CD4-positive, alpha-beta memory T cell (primary cell): ENCODE measurements at regions not wholly inside any gene's neighbourhood (a gene's known extent, or its start where the extent isn't known, plus 50 kb on each side); places are given as distances from the start of the nearest gene placed in this dataset.

ENCODE experiments used
- CTCF ChIA-PET: fragments of 350-600 bp; sonication (Branson Sonifier 250); formaldehyde crosslinking; loops from one replicate; lab custom pipeline; 2021; ENCODE audit warnings: inconsistent platforms; ENCODE audit not compliant: partially characterized antibody; lab: Charles Lee
- POLR2A ChIA-PET: fragments of 350-600 bp; sonication (Branson Sonifier 250); formaldehyde crosslinking; loops from one replicate; lab custom pipeline; 2021; ENCODE audit not compliant: partially characterized antibody; lab: Charles Lee
- DNase-seq, 5 donors: peaks; one replicate each; pipeline versions ENCODE4 v3.0.0 to v3.0.0-alpha.2; 2020 to 2022; ENCODE audit warnings: mixed read lengths in 1 of 5
- H3K27ac ChIP-seq: one replicate; pipeline ENCODE4 v1.7.0; 2013; ENCODE audit warnings: low read depth, low read length
- H3K27me3 ChIP-seq: 2 replicates; pipeline ENCODE4 v1.7.0; 2013; ENCODE audit warnings: mild to moderate bottlenecking, low read length, moderate library complexity; ENCODE audit not compliant: insufficient read depth
- H3K36me3 ChIP-seq: 2 replicates; pipeline ENCODE4 v1.7.0; 2013; ENCODE audit warnings: mild to moderate bottlenecking, low read length, moderate library complexity; ENCODE audit not compliant: insufficient read depth
- H3K4me1 ChIP-seq: 2 replicates; pipeline ENCODE4 v1.7.0; 2013; ENCODE audit warnings: mild to moderate bottlenecking, low read length, moderate library complexity; ENCODE audit not compliant: insufficient read depth
- H3K4me3 ChIP-seq, 2 donors: one replicate each; pipeline ENCODE4 v1.7.0; 2013; ENCODE audit warnings: low read length in 2 of 2, mild to moderate bottlenecking in 1 of 2
- H3K9me3 ChIP-seq, 2 donors: one replicate each; pipeline ENCODE4 v1.7.0; 2013; ENCODE audit warnings: low read length in 2 of 2, control low read depth in 1 of 2; ENCODE audit not compliant: control insufficient read depth in 1 of 2
- H3K27ac Mint-ChIP-seq, 7 donors: one replicate each; pipeline ENCODE4 v1.8.0; 2020 to 2021; ENCODE audit warnings: mixed read lengths in 7 of 7, mild to moderate bottlenecking in 6 of 7, inconsistent platforms in 3 of 7, moderate library complexity in 3 of 7
- H3K27me3 Mint-ChIP-seq, 2 donors: one replicate each; pipeline ENCODE4 v1.8.0; 2020 to 2021; ENCODE audit warnings: mixed read lengths in 2 of 2
- H3K36me3 Mint-ChIP-seq, 2 donors: one replicate each; pipeline ENCODE4 v1.8.0; 2020 to 2021; ENCODE audit warnings: mixed read lengths in 2 of 2, inconsistent platforms in 1 of 2, mild to moderate bottlenecking in 1 of 2
- H3K4me1 Mint-ChIP-seq, 4 donors: one replicate each; pipeline ENCODE4 v1.8.0; 2020 to 2021; ENCODE audit warnings: mixed read lengths in 4 of 4, mild to moderate bottlenecking in 1 of 4
- H3K4me3 Mint-ChIP-seq, 8 donors: one replicate each; pipeline ENCODE4 v1.8.0; 2020 to 2021; ENCODE audit warnings: mixed read lengths in 8 of 8, mild to moderate bottlenecking in 7 of 8, moderate library complexity in 6 of 8, inconsistent platforms in 3 of 8
- H3K9me3 Mint-ChIP-seq, 8 donors: one replicate each; pipeline ENCODE4 v1.8.0; 2020 to 2021; ENCODE audit warnings: mixed read lengths in 8 of 8, mild to moderate bottlenecking in 5 of 8, inconsistent platforms in 3 of 8, moderate library complexity in 1 of 8
- intact Hi-C: fragments of 100-400 bp; cut with micrococcal nuclease; formaldehyde crosslinking; loops from one replicate; pipeline ENCODE4 v1.15.1; 2023

DNA sequence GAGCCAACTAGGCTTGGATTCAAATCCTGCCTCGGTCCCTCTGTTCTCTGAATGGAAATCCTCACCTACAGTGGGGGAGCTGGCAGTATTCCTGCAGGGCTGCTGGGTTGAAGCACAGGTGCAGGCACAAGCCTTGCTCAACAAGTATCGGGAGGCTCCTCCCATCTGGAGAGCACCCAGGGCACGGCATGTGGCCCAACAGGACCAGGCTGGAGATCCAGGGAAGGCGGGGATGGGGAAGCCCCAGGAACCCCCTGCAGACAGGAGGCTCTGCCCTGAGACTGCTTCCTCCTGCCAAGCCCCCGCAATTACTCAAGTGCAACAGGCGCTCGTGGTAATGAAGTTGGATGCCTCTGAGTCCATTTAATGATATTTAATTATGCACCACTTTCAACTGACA, 128.0 kb upstream of the VSTM2B start:
- Histone ChIP-seq H3K4me3 (no peak overlapping the region), H3K36me3 (no peaks in the 10 kb centered on the region), H3K4me1 (no peaks in the 10 kb centered on the region), H3K27ac (no peak overlapping the region), H3K27me3 (no peaks in the 10 kb centered on the region), H3K9me3 (no peaks in the 10 kb centered on the region)
- Mint-ChIP-seq H3K4me3 (no peak overlapping the region), H3K27ac (no peak overlapping the region), H3K27me3 (peaks cover 9 to 11% of the 10 kb centered on the region in 2 donors), H3K36me3 (no peaks in the 10 kb centered on the region), H3K4me1 (peaks cover 0 to 5% (median 0%) of the 10 kb centered on the region in 4 donors), H3K9me3 (peaks cover 0 to 10% (median under 1%) of the 10 kb centered on the region in 8 donors)
- CTCF ChIA-PET, result no interaction called here
- intact Hi-C loops, result no loop called here
- POLR2A ChIA-PET, result no interaction called here
- DNase-seq, result no peak

DNA sequence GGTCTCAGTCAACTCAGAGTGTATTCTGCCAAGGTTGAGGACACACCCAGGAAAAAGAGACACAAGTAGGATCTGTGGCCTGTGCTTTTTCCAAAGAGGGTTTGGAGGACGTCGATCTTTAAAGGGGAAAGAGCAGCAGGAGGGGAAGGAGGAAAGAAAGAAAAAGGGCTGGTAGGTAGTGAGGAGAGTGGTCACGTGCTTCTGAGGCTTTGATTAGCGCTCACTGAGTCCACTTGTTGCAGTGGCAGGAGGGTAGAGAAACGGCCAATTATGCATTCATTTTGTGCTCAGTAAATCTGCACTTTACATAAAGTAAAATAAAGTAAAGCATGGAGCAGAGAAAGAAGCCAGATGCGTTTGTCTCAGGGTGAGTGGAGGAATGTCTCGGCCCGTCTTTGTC, 126.0 kb upstream of the VSTM2B start:
- Mint-ChIP-seq H3K36me3 (no peaks in the 10 kb centered on the region), H3K9me3 (peaks cover 0 to 4% (median 0%) of the 10 kb centered on the region in 8 donors), H3K4me1 (peaks cover 0 to 5% (median 0%) of the 10 kb centered on the region in 4 donors), H3K4me3 (no peak overlapping the region), H3K27ac (no peak overlapping the region), H3K27me3 (peaks cover 12 to 13% of the 10 kb centered on the region in 2 donors)
- no peak overlapping the region for H3K4me3 ChIP-seq
- no peaks in the 10 kb centered on the region for H3K4me1 ChIP-seq
- no peaks in the 10 kb centered on the region for H3K27me3 ChIP-seq
- H3K9me3 ChIP-seq, result no peaks in the 10 kb centered on the region
- intact Hi-C loops, result no loop called here
- H3K36me3 ChIP-seq, result no peaks in the 10 kb centered on the region
- DNase-seq, result no peak
- no peak overlapping the region for H3K27ac ChIP-seq
- ChIA-PET POLR2A (no interaction called here), CTCF (no interaction called here)

DNA sequence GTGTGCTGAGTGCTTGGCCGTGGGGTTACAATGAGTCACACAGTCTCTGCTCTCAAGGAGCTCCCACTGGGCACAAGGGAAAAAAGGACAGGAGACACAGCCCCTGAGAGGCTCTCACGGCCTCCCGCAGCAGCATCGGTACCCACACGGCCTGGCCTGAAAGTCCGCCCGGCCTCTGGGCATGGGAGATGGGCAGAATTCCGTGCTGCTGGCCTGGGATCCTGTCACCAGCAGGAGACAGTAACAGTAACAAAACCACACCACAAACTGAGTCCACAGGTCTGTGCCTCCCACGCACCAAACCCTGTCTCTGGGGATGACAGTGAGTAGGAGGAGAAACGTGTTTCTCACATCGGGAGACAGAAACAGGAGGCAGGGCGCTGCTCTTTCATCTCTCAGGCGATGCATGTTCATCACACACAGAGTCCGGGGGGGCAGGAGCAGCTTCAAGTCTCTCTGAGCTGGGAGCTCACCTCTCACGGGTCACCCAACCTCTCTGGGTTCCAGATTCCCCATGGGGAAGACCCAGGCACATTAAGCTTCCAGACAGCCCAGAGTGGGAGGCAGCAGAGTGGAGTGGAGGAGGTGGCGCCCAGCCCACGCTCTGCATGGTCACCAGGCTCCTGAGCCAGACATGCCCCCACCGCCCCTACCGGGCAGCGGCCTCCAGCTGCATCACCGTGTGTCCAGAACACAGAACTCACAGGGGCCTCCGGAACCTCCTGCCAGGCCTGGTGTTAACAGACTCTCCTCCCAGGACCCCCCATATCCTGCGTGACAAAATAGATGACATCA, 124.7 kb upstream of the VSTM2B start:
- Mint-ChIP-seq H3K4me1 (peaks cover 0 to 5% (median 0%) of the 10 kb centered on the region in 4 donors), H3K27me3 (peaks cover 6 to 9% of the 10 kb centered on the region in 2 donors), H3K9me3 (peaks cover 0 to 4% (median 0%) of the 10 kb centered on the region in 8 donors), H3K36me3 (no peaks in the 10 kb centered on the region), H3K4me3 (no peak overlapping the region), H3K27ac (peak overlapping the region in 1 of 7 donors; percentile 29)
- no peaks in the 10 kb centered on the region for H3K9me3 ChIP-seq
- no peaks in the 10 kb centered on the region for H3K36me3 ChIP-seq
- no peak overlapping the region for H3K4me3 ChIP-seq
- no peak for DNase-seq
- no peaks in the 10 kb centered on the region for H3K4me1 ChIP-seq
- intact Hi-C loops, result no loop called here
- H3K27me3 ChIP-seq, result no peaks in the 10 kb centered on the region
- H3K27ac ChIP-seq, result no peak overlapping the region
- ChIA-PET CTCF (no interaction called here), POLR2A (no interaction called here)

DNA sequence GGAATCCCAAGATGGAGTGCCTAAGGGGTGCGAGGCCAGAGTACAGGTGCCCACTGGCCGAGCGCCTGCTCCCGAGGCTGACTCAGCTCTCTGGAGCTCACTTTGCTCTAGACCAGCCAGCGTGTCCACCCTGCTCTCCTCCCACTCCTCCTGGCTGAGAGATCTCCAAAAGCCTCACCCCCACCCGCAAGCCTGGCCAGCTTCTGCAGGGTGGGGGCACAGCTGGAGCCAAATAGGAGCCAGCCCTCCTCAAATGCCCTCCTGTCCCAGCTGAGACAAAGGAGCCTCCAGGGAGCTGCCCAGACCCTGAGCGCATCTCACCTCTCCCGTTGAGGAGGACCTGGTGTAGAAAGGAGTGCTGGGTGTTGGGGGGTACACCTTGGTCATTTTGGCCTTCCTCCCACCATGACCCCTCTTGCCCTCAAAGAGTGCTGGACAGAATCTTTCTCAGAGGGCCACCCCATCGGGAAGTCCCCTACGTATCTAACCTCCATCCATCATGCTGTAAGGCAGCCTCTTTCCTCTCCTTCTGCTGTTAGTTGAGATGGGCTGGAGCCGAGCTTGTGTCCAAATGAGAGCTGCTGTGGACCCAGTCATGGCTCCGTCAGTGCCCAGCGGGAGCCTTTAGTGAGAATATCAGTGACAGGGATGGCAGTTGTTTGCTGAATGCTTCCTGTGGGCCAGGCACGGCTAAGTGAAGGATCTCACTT, 123.9 kb upstream of the VSTM2B start:
- Histone ChIP-seq H3K36me3 (no peaks in the 10 kb centered on the region), H3K27ac (no peak overlapping the region), H3K4me1 (no peaks in the 10 kb centered on the region), H3K27me3 (no peaks in the 10 kb centered on the region), H3K9me3 (no peaks in the 10 kb centered on the region), H3K4me3 (no peak overlapping the region)
- peaks cover 6% of the 10 kb centered on the region in 2 donors for H3K27me3 Mint-ChIP-seq
- no peak overlapping the region for H3K4me3 Mint-ChIP-seq
- peaks cover 0 to 5% (median 0%) of the 10 kb centered on the region in 4 donors for H3K4me1 Mint-ChIP-seq
- no peak for DNase-seq
- intact Hi-C loops, result no loop called here
- CTCF ChIA-PET, result no interaction called here
- POLR2A ChIA-PET, result no interaction called here
- no peaks in the 10 kb centered on the region for H3K36me3 Mint-ChIP-seq
- no peak overlapping the region for H3K27ac Mint-ChIP-seq
- peaks cover 0 to 4% (median 0%) of the 10 kb centered on the region in 8 donors for H3K9me3 Mint-ChIP-seq

DNA sequence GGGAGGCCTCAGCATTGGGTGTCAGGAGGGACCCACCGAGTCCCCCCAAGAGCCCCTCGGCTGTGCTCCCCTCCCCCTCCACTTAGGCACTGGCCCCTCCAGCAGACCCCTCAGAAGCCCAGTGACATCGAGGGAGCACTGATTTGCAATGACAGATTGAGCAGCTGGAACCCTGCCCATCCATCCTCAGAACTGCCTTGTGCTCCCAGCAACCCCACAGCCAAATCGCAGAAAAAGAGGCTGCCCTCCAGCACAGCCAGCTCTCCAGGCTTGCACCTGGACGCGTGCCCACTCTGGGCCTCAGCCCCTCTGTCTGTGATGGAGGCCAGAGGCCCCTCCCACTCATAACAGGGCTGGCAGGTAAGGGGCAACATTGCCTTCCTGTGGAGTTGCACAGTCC, 123.2 kb upstream of the VSTM2B start:
- Mint-ChIP-seq H3K27ac (no peak overlapping the region), H3K27me3 (peaks cover 6 to 7% of the 10 kb centered on the region in 2 donors), H3K4me3 (no peak overlapping the region), H3K9me3 (peaks cover 0 to 4% (median 0%) of the 10 kb centered on the region in 8 donors), H3K4me1 (peaks cover 0 to 5% (median 0%) of the 10 kb centered on the region in 4 donors), H3K36me3 (no peaks in the 10 kb centered on the region)
- Histone ChIP-seq H3K4me1 (no peaks in the 10 kb centered on the region), H3K9me3 (no peaks in the 10 kb centered on the region), H3K4me3 (no peak overlapping the region), H3K27ac (no peak overlapping the region), H3K36me3 (no peaks in the 10 kb centered on the region), H3K27me3 (no peaks in the 10 kb centered on the region)
- ChIA-PET POLR2A (no interaction called here), CTCF (no interaction called here)
- intact Hi-C loops, result no loop called here
- DNase-seq, result no peak

DNA sequence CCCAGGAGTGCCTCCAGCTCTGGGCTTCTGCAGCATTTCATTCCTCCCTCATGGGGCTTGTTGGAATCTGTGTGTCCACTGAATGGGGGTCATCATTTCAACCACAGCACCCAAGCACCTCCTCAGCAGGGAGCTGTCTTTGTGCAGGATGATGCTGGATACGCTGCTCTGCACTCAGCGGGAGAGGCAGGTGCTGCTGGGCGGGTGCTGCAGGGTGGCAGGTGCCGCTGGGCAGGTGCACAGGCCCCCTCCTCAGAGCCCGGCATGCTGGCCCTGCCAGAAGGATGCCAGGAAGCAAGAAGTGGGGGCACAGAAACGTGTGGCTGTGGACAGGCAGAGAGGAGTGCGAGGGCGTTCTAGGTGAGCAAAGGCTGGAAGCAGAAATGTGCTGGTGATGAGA, 121.8 kb upstream of the VSTM2B start:
- peaks cover 0 to 4% (median 0%) of the 10 kb centered on the region in 8 donors for H3K9me3 Mint-ChIP-seq
- H3K27me3 Mint-ChIP-seq, result peaks cover 3 to 9% of the 10 kb centered on the region in 2 donors
- Histone ChIP-seq H3K4me1 (no peaks in the 10 kb centered on the region), H3K4me3 (no peak overlapping the region), H3K36me3 (no peaks in the 10 kb centered on the region), H3K9me3 (no peaks in the 10 kb centered on the region), H3K27me3 (no peaks in the 10 kb centered on the region), H3K27ac (no peak overlapping the region)
- H3K36me3 Mint-ChIP-seq, result no peaks in the 10 kb centered on the region
- no peak for DNase-seq
- POLR2A ChIA-PET, result no interaction called here
- H3K4me1 Mint-ChIP-seq, result peaks cover 0 to 5% (median 0%) of the 10 kb centered on the region in 4 donors
- CTCF ChIA-PET, result no interaction called here
- intact Hi-C loops, result no loop called here
- H3K4me3 Mint-ChIP-seq, result no peak overlapping the region
- H3K27ac Mint-ChIP-seq, result no peak overlapping the region

DNA sequence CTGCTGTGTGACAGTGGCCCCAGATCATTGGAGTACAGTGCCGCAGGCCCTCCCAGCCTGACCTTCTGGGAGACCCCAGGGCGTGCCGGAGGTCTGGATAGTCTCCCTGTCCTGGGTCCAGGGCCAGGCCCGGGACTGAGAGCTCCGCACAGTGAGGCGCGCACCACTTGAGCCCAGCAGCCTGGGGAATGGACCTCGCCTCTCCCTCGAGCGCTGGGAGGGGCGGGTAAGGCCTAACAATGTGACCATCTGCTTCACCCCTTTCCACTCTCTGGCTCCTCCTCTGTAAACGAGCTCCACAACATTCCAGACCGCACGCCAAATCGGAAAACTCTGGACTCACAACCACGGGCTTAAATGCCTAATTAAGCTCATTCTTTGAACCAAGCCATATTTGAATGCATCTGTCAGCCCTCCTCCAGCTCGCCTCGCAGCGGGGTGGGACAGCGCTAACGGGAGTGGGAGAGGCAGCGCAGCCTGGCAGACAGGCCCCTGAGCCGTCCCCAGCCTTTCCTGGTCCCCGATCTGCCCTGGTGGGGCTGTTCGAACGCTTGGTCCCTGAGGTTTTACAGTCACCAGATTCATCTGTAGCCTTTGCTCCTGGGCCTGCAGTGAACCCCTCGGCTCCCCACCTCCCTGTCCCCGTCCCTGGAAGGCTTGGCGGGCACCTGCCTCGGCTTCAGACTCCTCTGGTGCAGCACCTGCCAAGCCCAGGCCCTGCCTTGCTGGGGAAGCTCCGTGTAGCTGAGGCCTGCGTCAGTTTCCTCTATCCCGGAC, 120.7 kb upstream of the VSTM2B start:
- peak overlapping the region in 1 of 7 donors; percentile 53 for H3K27ac Mint-ChIP-seq
- intact Hi-C loops, result no loop called here
- H3K4me1 Mint-ChIP-seq, result no peaks in the 10 kb centered on the region
- no peak for DNase-seq
- peaks cover 3 to 6% of the 10 kb centered on the region in 2 donors for H3K27me3 Mint-ChIP-seq
- H3K27ac ChIP-seq, result no peak overlapping the region
- no peaks in the 10 kb centered on the region for H3K27me3 ChIP-seq
- ChIA-PET CTCF (no interaction called here), POLR2A (no interaction called here)
- H3K9me3 ChIP-seq, result no peaks in the 10 kb centered on the region
- H3K4me1 ChIP-seq, result no peaks in the 10 kb centered on the region
- H3K4me3 ChIP-seq, result no peak overlapping the region
- peaks cover 0 to 4% (median 0%) of the 10 kb centered on the region in 8 donors for H3K9me3 Mint-ChIP-seq
- no peaks in the 10 kb centered on the region for H3K36me3 ChIP-seq
- H3K36me3 Mint-ChIP-seq, result no peaks in the 10 kb centered on the region
- H3K4me3 Mint-ChIP-seq, result no peak overlapping the region
